ENCODE measurements at regions not wholly inside any gene's neighbourhood (a gene's known extent, or its start where the extent isn't known, plus 50 kb on each side); places are given as distances from the start of the nearest gene placed in this dataset.

DNA sequence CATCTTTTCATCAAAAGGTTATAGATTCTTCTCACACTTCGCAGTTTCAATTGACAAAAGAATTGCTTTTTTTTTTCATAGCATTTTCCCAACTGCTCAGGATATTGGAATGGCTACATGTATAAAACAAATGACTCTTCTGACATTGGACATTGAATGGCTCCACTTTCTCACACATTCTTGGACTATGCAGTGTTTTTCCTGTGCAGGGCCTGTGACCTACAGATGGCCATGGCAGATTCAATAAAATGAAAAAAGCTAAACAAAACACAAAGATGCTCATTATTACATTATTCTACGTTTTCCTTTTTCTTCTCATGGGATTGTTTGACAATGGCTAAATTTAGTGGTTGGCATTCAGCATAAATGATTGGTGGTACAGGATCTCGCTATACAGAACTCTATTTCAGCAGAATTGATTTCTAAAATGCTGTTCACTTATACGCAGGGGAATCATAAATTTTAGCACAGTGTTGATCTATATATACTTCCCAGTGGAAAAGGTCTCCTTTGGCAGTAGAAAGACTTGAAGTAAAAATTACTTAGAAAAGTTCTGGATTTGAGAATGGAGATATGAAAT is 115.6 kb upstream of the ADAMTS5 start:
- TF ChIP-seq, protein P1, sequence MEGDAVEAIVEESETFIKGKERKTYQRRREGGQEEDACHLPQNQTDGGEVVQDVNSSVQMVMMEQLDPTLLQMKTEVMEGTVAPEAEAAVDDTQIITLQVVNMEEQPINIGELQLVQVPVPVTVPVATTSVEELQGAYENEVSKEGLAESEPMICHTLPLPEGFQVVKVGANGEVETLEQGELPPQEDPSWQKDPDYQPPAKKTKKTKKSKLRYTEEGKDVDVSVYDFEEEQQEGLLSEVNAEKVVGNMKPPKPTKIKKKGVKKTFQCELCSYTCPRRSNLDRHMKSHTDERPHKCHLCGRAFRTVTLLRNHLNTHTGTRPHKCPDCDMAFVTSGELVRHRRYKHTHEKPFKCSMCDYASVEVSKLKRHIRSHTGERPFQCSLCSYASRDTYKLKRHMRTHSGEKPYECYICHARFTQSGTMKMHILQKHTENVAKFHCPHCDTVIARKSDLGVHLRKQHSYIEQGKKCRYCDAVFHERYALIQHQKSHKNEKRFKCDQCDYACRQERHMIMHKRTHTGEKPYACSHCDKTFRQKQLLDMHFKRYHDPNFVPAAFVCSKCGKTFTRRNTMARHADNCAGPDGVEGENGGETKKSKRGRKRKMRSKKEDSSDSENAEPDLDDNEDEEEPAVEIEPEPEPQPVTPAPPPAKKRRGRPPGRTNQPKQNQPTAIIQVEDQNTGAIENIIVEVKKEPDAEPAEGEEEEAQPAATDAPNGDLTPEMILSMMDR (IDR thresholded peaks at IDR 0.05; ENCODE audit: insufficient read depth, low read length, severe bottlenecking), result no peak
- DNase-seq (ENCODE audit: low read depth), result no peak
- no peak overlapping the region for H3K4me3 ChIP-seq (ENCODE audit: low read depth, low read length)
- no peaks in the 10 kb centered on the region for H3K27me3 ChIP-seq (ENCODE audit: control insufficient read depth, insufficient read depth, low read length)
- no peaks in the 10 kb centered on the region for H3K36me3 ChIP-seq (ENCODE audit: control insufficient read depth, insufficient read depth, low read length)
- no peak for FAIRE-seq

DNA sequence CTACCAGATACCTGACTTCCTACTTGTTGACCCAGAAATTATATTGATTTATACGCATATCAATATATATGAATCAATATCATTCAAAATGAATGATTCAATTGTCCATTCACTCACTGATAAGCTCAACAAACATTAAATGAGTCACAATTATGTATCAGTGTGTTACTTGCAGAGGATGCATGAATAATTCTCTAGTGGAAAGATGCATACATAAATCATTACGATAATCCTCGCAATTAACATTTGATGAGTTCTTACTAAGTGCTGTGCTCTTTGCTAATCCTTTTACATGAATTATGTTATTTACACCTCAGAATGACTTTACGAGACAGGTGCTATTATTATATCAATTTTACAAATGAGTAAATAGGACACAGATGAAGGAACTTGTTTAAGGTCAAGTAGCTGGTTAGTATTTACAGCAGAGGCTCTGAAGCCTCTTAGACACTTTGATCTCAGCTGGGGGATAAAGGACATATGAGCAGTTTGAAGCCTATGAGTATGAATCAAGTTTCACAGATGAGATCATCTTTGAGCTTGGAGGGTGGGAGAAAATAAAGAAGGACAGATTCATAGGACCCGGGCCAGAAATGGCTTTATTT is 112.8 kb upstream of the ADAMTS5 start:
- FAIRE-seq, result no peak
- Histone ChIP-seq H3K36me3 (ENCODE audit: control insufficient read depth, insufficient read depth, low read length) (no peaks in the 10 kb centered on the region), H3K4me3 (ENCODE audit: low read depth, low read length) (no peak overlapping the region), H3K27me3 (ENCODE audit: control insufficient read depth, insufficient read depth, low read length) (no peaks in the 10 kb centered on the region)
- peak; percentile 26 for DNase-seq (ENCODE audit: low read depth)
- TF ChIP-seq, protein P1 (IDR thresholded peaks at IDR 0.05; ENCODE audit: insufficient read depth, low read length, severe bottlenecking), result no peak

DNA sequence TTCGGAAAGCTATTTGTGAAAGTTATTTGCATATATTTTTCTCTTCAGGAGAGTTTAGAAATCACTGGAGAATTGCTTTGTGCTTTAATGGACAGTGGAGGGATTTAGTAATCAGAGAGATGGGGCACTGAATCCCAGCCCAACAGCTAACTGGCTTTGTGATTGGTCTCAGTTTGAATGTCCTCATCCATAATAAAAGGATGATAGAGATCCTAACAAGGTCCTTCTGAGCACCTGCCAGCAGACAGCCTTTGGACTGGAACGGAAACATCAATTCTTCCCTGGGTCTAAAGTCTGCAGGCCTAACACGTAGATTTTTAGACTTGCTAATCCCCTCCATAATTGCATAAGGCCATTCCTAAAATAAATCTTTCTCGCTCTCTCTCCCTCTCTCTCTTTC is 112.0 kb upstream of the ADAMTS5 start:
- H3K4me3 ChIP-seq (ENCODE audit: low read depth, low read length), result no peak overlapping the region
- TF ChIP-seq, protein P1 (IDR thresholded peaks at IDR 0.05; ENCODE audit: insufficient read depth, low read length, severe bottlenecking), result no peak
- H3K36me3 ChIP-seq (ENCODE audit: control insufficient read depth, insufficient read depth, low read length), result no peaks in the 10 kb centered on the region
- FAIRE-seq, result no peak
- DNase-seq (ENCODE audit: low read depth), result no peak
- no peaks in the 10 kb centered on the region for H3K27me3 ChIP-seq (ENCODE audit: control insufficient read depth, insufficient read depth, low read length)

DNA sequence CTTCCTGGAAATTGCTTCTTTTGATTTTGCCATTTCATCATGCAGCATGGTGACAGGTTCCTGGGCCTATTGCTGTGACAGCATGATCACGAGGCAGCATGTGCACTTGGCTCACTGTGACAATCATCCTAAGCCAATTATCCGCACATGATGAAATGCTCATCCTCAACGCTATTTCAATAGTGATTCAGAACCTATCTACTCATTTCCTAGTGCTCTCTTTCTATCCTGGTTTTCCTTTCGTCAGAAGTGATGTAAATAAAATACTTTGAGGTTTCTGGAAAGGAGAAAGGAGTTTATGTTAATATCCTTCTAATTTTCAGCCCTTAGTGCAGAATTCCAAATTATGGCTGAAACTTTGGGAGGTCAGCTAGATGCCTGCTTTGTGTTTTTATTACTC is 110.6 kb upstream of the ADAMTS5 start:
- TF ChIP-seq, protein P1 (IDR thresholded peaks at IDR 0.05; ENCODE audit: insufficient read depth, low read length, severe bottlenecking), result no peak
- H3K27me3 ChIP-seq (ENCODE audit: control insufficient read depth, insufficient read depth, low read length), result no peaks in the 10 kb centered on the region
- H3K36me3 ChIP-seq (ENCODE audit: control insufficient read depth, insufficient read depth, low read length), result no peaks in the 10 kb centered on the region
- no peak overlapping the region for H3K4me3 ChIP-seq (ENCODE audit: low read depth, low read length)
- peak; percentile 55 for FAIRE-seq
- DNase-seq (ENCODE audit: low read depth), result no peak

DNA sequence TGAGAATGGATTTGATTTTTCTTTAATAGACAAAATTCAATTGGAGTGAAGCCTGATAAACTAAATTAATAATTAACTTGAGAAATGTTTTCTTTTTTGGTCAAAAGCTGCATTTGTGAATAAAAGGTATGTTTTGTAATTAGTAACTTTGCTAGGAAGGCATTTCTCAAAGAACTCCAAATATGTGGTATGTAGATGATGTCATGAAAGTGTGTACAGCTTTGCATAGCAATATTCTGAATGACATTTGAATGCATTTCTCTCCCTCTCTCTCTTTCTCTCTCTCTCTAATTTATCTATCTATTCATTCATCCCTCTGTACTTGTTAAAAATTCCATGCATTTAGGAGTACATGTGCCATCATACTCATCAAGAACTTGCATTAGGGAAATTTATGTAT is 109.1 kb upstream of the ADAMTS5 start:
- no peak for FAIRE-seq
- H3K27me3 ChIP-seq (ENCODE audit: control insufficient read depth, insufficient read depth, low read length), result no peaks in the 10 kb centered on the region
- H3K36me3 ChIP-seq (ENCODE audit: control insufficient read depth, insufficient read depth, low read length), result no peaks in the 10 kb centered on the region
- H3K4me3 ChIP-seq (ENCODE audit: low read depth, low read length), result no peak overlapping the region
- no peak for DNase-seq (ENCODE audit: low read depth)
- TF ChIP-seq, protein P1 (IDR thresholded peaks at IDR 0.05; ENCODE audit: insufficient read depth, low read length, severe bottlenecking), result no peak
